ENCODE measurements at regions not wholly inside any gene's neighbourhood (a gene's known extent, or its start where the extent isn't known, plus 50 kb on each side); places are given as distances from the start of the nearest gene placed in this dataset.

DNA sequence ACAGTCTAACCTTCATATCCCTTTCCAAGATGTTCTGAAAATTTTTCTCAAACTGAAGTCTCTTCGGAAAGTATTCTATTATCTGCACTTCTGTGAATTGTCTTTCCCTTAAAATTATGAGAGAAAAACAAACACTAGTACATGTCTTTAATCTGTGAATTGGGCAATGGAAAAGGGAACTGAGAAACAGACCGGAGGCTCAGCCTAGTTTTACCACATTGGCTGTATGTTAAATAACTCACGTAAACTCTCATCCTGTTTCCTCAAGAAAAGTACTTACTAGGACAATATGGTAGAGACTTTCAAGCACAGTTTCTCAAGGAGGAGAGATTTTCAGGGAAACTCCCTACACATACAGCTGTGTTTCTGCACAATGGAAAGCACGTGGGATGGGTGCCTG is 982.2 kb upstream of the SEMA6D start:
- TF ChIP-seq, protein P1, sequence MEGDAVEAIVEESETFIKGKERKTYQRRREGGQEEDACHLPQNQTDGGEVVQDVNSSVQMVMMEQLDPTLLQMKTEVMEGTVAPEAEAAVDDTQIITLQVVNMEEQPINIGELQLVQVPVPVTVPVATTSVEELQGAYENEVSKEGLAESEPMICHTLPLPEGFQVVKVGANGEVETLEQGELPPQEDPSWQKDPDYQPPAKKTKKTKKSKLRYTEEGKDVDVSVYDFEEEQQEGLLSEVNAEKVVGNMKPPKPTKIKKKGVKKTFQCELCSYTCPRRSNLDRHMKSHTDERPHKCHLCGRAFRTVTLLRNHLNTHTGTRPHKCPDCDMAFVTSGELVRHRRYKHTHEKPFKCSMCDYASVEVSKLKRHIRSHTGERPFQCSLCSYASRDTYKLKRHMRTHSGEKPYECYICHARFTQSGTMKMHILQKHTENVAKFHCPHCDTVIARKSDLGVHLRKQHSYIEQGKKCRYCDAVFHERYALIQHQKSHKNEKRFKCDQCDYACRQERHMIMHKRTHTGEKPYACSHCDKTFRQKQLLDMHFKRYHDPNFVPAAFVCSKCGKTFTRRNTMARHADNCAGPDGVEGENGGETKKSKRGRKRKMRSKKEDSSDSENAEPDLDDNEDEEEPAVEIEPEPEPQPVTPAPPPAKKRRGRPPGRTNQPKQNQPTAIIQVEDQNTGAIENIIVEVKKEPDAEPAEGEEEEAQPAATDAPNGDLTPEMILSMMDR (IDR thresholded peaks at IDR 0.05) = no peak
- TF ChIP-seq POLR2A (IDR thresholded peaks at IDR 0.05) = no peak

Measured in adrenal gland (tissue), 5 donors.